GM19452 (cell line): ENCODE measurements at regions not wholly inside any gene's neighbourhood (a gene's known extent, or its start where the extent isn't known, plus 50 kb on each side); places are given as distances from the start of the nearest gene placed in this dataset.

Source experiments
- ATAC-seq: cut with Tn5 transposase; IDR thresholded peaks from one replicate; pipeline ENCODE4 v1.9.1; 2021; ENCODE audit not compliant: unreplicated experiment

DNA sequence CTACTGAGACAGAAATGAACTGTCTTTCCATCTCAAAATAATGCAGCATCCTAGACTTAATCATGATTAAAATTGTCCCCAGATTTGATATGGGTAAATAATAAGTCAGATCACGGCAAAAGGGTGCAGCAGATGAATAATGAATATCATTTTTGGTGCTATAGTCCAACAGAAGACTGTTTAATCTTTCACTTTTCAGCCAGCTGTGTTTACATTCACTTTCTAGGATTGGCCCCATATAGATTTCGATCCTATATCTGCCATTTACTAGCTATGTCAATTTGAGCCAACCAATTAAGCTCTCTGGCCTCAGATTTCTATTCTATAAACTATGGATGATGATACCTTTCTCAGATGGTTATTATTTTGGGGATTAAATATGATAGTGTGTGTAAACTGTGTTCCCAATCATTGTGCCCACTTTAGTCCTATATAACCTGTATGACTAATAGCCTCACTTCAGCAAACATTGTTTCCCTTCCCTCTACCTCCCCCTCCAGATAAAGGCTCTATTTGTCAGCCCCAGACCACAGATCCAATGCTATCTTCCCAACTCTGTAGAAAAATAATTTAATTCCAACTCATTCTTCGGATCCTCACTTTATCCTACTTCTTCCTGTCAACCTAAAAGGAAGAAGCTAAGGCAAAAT lies 53.6 kb upstream of the NT5E start:
- no peak for ATAC-seq

- no peak for ATAC-seq
Observed at GRCh38 chr6:85395746-85396145, 54.1 kb upstream of the NT5E start.

- no peak for ATAC-seq
Observed at GRCh38 chr6:85394853-85395538, 54.9 kb upstream of the NT5E start.

DNA sequence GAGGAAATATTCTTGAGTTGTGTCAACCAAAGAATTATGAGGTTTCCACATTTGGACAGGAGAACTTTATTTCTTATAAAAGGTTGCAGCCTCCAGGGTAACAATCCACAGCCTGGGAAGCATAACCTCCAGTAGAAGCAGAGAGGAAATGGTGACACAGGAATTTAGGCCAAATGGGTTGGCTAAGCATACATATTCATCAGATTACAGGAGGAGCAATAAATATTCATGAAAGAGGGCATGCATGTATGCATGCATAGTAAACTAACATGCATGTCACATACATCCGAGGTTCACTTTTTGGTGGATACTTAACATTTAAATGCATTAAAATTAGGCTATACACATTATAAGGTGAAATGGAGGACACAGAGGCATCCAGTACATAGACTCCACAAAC lies 55.7 kb upstream of the NT5E start:
- ATAC-seq = no peak

DNA sequence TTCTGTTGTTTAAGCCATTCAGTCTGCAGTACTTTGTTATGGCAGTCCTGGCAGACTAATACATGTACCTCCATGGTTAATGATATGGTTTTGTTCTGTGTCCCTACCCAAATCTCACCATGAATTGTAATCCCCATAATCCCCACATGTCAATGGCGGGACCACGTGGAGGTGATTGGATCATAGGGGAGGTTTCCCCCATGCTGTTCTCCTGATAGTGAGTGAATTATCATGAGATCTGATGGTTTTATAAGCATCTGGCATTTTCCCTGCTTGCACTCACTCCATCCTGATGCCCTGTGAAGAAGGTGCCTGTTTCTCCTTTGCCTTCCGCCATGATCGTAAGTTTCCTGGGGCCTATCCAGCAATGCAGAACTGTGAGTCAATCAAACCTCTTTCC lies 57.5 kb upstream of the NT5E start:
- ATAC-seq = no peak

DNA sequence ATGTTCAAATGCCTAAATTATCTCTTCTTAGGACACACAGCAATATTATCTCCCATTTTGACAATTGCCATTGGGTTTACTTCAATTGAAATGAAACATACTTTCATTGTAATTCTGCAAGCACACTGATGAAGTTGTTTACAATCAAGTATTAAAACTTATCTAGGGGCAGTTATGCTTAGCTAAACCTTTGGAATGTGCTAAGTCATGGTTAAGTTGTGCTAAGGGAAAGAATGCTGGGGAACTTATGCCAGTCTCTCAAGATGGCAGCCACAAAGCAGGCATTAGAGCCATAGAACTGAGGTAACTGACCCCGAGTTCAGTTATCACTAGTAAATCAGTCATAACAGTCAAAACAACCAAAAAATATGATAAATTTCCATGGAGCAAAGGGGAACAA lies 59.1 kb upstream of the NT5E start:
- ATAC-seq = no peak

GRCh38 chr6:85390105-85390728 lies 59.7 kb upstream of the NT5E start:
- ATAC-seq = no peak

- no peak for ATAC-seq
Observed at GRCh38 chr6:85389151-85389797, 60.6 kb upstream of the NT5E start.

DNA sequence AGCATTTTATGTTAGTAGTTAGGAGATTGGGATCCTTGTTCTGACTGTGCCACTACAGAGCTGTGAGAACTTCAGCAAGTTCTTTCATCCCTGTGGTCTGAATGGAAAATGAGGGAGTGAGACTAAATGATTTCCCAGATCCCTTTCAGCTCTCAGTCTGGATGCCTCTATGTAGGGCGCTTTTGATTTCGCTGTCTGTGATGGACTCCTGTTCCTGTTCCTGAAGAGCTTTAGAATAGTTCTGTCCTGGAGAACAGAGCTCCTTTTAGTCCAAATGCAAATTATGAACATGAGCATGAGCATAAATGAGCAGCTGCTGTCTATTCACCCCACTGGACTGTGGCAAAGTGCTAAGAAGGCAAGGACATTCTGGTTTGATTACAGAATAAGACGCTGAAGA lies 61.4 kb upstream of the NT5E start:
- no peak for ATAC-seq

- ATAC-seq = no peak
Observed at GRCh38 chr6:85385636-85386315, 64.1 kb upstream of the NT5E start.

GRCh38 chr6:85383042-85383441 lies 66.8 kb upstream of the NT5E start:
- ATAC-seq = no peak

GRCh38 chr6:85382541-85382940 lies 67.3 kb upstream of the NT5E start:
- ATAC-seq = no peak

- no peak for ATAC-seq
Observed at GRCh38 chr6:85372915-85373270, 77.0 kb upstream of the NT5E start.

DNA sequence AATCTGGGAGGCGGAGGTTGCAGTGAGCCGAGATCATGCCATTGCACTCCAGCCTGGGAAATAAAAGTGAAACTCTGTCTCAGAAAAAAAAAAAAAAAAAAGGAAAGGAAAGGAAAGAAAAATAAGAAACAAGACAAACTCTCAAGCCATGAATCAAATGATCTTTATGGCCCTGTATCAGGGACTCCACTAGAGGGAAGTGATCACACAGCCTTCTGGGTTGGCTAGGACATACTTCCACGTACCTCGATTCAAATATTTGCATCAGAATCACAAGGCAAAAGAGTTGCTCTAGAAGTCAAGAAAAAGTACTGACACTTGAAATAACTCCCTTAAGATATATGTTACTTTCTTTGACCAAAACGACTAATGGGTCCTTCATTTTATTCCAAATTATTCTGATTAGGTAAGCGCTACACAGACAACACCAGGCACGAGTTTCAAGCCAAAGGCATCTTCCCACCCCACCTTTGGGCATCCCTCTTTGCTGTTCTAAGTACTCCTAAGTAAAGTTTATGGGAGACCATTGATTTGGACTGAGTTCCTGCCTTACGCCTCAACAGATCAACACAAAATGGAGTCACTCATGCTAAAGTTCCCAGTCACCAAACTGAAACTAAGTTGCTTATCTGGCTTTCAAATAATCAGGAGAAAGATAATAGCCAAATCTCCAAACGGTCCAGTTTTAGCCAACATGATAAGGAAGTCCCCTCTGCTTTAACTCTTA lies 77.5 kb upstream of the NT5E start:
- ATAC-seq = no peak

- ATAC-seq = no peak
Observed at GRCh38 chr6:85368631-85369030, 81.3 kb upstream of the NT5E start.

DNA sequence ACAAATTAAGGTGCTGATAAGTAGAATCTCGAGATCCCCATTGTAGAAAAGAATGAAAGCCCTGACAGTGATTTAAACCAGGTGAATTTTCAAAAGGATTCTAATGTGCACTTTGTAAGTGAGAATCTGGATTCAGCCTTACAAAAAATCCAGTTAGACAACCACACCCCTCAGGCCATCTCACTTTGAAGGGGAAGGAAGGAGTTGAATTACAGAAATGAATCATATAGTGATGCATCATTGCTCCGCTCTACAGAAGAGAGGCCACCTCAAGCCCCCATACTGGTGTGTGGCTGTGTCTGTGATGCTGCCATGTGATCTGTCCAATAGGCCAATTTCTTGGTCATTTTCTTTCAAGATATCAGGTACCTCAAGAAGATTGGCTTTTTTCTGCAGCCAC lies 85.5 kb upstream of the NT5E start:
- no peak for ATAC-seq

DNA sequence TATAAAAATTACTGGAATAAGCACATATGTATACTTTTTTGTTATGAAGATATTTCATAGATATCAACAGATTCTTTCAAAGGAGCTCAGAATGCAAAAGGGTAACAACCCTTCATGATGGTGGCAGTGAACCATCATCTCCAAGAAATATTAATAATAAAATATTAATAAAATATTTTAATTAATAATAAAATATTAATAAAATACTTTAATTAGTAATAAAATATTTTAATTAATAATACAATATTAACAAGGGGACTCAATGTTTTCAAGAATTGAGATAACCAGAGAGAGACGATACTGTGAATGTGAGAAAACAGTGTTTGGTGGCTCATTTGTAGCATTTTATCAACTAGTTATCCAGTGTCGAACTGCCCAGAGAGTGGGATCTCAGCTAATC lies 86.0 kb upstream of the NT5E start:
- no peak for ATAC-seq

GRCh38 chr6:85362652-85363310 lies 87.1 kb upstream of the NT5E start:
- ATAC-seq = no peak

GRCh38 chr6:85361643-85362014 lies 88.3 kb upstream of the NT5E start:
- no peak for ATAC-seq
